Spinal cord (tissue), 9 donors: ENCODE measurements at regions not wholly inside any gene's neighbourhood (a gene's known extent, or its start where the extent isn't known, plus 50 kb on each side); places are given as distances from the start of the nearest gene placed in this dataset.

Source experiments
- DNase-seq, 6 donors: peaks; one replicate each; pipeline versions ENCODE4 v3.0.0 to v3.0.0-alpha.2; 2013 to 2015; ENCODE audit warnings: low spot score in 6 of 6, low read depth in 4 of 6
- H3K27ac ChIP-seq: one replicate; pipeline ENCODE4 v1.5.1; 2013; ENCODE audit warnings: low read depth, low read length, control low read depth
- H3K27me3 ChIP-seq: one replicate; pipeline ENCODE4 v1.6.1; 2013; ENCODE audit warnings: low read length; ENCODE audit not compliant: control insufficient read depth, insufficient read depth
- H3K36me3 ChIP-seq: one replicate; pipeline ENCODE4 v1.6.1; 2013; ENCODE audit warnings: low read length; ENCODE audit not compliant: control insufficient read depth, insufficient read depth
- H3K4me1 ChIP-seq: one replicate; pipeline ENCODE4 v1.6.1; 2013; ENCODE audit warnings: low read length; ENCODE audit not compliant: control insufficient read depth, insufficient read depth
- H3K4me3 ChIP-seq: one replicate; pipeline ENCODE4 v1.5.1; 2013; ENCODE audit warnings: low read depth, low read length, control low read depth
- H3K9me3 ChIP-seq: one replicate; pipeline ENCODE4 v1.6.1; 2013; ENCODE audit warnings: low read length; ENCODE audit not compliant: control insufficient read depth, insufficient read depth
- WGBS: methylation state at CpG from one replicate; pipeline ENCODE4 v1.1.5; 2013; ENCODE audit warnings: missing lambda C conversion rate; ENCODE audit not compliant: insufficient coverage; 5-methylcytosine and 5-hydroxymethylcytosine counted together
- donor health status: healthy.

GRCh38 chr2:23132823-23133595, 252.0 kb upstream of the KLHL29 start:
- H3K36me3 ChIP-seq: no peaks in the 10 kb centered on the region
- no peaks in the 10 kb centered on the region for H3K9me3 ChIP-seq
- H3K4me1 ChIP-seq: peaks cover 4% of the 10 kb centered on the region
- H3K27ac ChIP-seq: no peak overlapping the region
- no peak overlapping the region for H3K4me3 ChIP-seq
- 78% methylated on average over 2 of the region's 3 CpGs for WGBS
- no peaks in the 10 kb centered on the region for H3K27me3 ChIP-seq
- peak in 1 of 6 donors; percentile 28 for DNase-seq

GRCh38 chr2:23134726-23135125, 250.3 kb upstream of the KLHL29 start:
- no CpG with 5 or more reads among the region's 1 CpG for WGBS
- H3K27ac ChIP-seq: no peak overlapping the region
- H3K27me3 ChIP-seq: no peaks in the 10 kb centered on the region

GRCh38 chr2:23135481-23136100, 249.4 kb upstream of the KLHL29 start:
- 3% methylated on average over 5 of the region's 9 CpGs for whole genome bisulfite sequencing
- Histone ChIP-seq H3K27me3 (no peaks in the 10 kb centered on the region), H3K4me1 (peaks cover 4% of the 10 kb centered on the region), H3K4me3 (no peak overlapping the region), H3K27ac (no peak overlapping the region), H3K36me3 (no peaks in the 10 kb centered on the region), H3K9me3 (no peaks in the 10 kb centered on the region)
- peak in 3 of 6 donors; percentile 15 to 88 (median 64) for DNase-seq

More at GRCh38 chr2:23134726-23135125, 250.3 kb upstream of the KLHL29 start:
- Histone ChIP-seq H3K4me1 (peaks cover 4% of the 10 kb centered on the region), H3K36me3 (no peaks in the 10 kb centered on the region), H3K4me3 (no peak overlapping the region), H3K9me3 (no peaks in the 10 kb centered on the region)
- peak in 2 of 6 donors; percentile 10 to 12 for DNase-seq

- no peaks in the 10 kb centered on the region for H3K36me3 ChIP-seq
- no peak for DNase-seq
- H3K4me1 ChIP-seq: peaks cover 4% of the 10 kb centered on the region
- H3K4me3 ChIP-seq: no peak overlapping the region
- H3K27me3 ChIP-seq: no peaks in the 10 kb centered on the region
- WGBS: no CpG with 5 or more reads among the region's 2 CpGs
- no peak overlapping the region for H3K27ac ChIP-seq
- no peaks in the 10 kb centered on the region for H3K9me3 ChIP-seq
Observed at GRCh38 chr2:23137166-23137565, 247.8 kb upstream of the KLHL29 start.

GRCh38 chr2:23138701-23139100, 246.3 kb upstream of the KLHL29 start:
- Histone ChIP-seq H3K9me3 (no peaks in the 10 kb centered on the region), H3K4me3 (no peak overlapping the region), H3K27ac (no peak overlapping the region), H3K4me1 (peaks cover 4% of the 10 kb centered on the region), H3K36me3 (no peaks in the 10 kb centered on the region), H3K27me3 (no peaks in the 10 kb centered on the region)
- DNase-seq: no peak
- 83% methylated on average over 3 of the region's 4 CpGs for WGBS

- H3K27ac ChIP-seq: no peak overlapping the region
- H3K4me3 ChIP-seq: no peak overlapping the region
- H3K36me3 ChIP-seq: no peaks in the 10 kb centered on the region
- H3K4me1 ChIP-seq: no peaks in the 10 kb centered on the region
- no peaks in the 10 kb centered on the region for H3K9me3 ChIP-seq
- H3K27me3 ChIP-seq: no peaks in the 10 kb centered on the region
- DNase-seq: no peak
Observed at GRCh38 chr2:23145460-23145859, 239.5 kb upstream of the KLHL29 start.

GRCh38 chr2:23146011-23146410, 239.0 kb upstream of the KLHL29 start:
- Histone ChIP-seq H3K36me3 (no peaks in the 10 kb centered on the region), H3K4me1 (no peaks in the 10 kb centered on the region), H3K9me3 (no peaks in the 10 kb centered on the region), H3K27me3 (no peaks in the 10 kb centered on the region), H3K27ac (no peak overlapping the region), H3K4me3 (no peak overlapping the region)
- DNase-seq: no peak
- WGBS: no CpG with 5 or more reads among the region's 2 CpGs

GRCh38 chr2:23148342-23148741, 236.6 kb upstream of the KLHL29 start:
- Histone ChIP-seq H3K27me3 (no peaks in the 10 kb centered on the region), H3K4me3 (no peak overlapping the region), H3K27ac (no peak overlapping the region), H3K4me1 (no peaks in the 10 kb centered on the region), H3K9me3 (no peaks in the 10 kb centered on the region), H3K36me3 (no peaks in the 10 kb centered on the region)
- no peak for DNase-seq
- 88% methylated on average over 3 of the region's 3 CpGs for WGBS

- no peak overlapping the region for H3K4me3 ChIP-seq
- no peak overlapping the region for H3K27ac ChIP-seq
- no CpG with 5 or more reads among the region's 2 CpGs for WGBS
- DNase-seq: no peak
- H3K4me1 ChIP-seq: no peaks in the 10 kb centered on the region
- no peaks in the 10 kb centered on the region for H3K36me3 ChIP-seq
- H3K9me3 ChIP-seq: no peaks in the 10 kb centered on the region
- H3K27me3 ChIP-seq: no peaks in the 10 kb centered on the region
Observed at GRCh38 chr2:23149777-23150176, 235.2 kb upstream of the KLHL29 start.

GRCh38 chr2:23153484-23153883, 231.5 kb upstream of the KLHL29 start:
- no peak for DNase-seq
- 77% methylated on average over 3 of the region's 3 CpGs for WGBS
- no peak overlapping the region for H3K4me3 ChIP-seq
- H3K9me3 ChIP-seq: no peaks in the 10 kb centered on the region
- H3K27ac ChIP-seq: no peak overlapping the region
- no peaks in the 10 kb centered on the region for H3K27me3 ChIP-seq
- peaks cover 5% of the 10 kb centered on the region for H3K4me1 ChIP-seq
- H3K36me3 ChIP-seq: no peaks in the 10 kb centered on the region
